ENCODE measurements at regions not wholly inside any gene's neighbourhood (a gene's known extent, or its start where the extent isn't known, plus 50 kb on each side); places are given as distances from the start of the nearest gene placed in this dataset.

DNA sequence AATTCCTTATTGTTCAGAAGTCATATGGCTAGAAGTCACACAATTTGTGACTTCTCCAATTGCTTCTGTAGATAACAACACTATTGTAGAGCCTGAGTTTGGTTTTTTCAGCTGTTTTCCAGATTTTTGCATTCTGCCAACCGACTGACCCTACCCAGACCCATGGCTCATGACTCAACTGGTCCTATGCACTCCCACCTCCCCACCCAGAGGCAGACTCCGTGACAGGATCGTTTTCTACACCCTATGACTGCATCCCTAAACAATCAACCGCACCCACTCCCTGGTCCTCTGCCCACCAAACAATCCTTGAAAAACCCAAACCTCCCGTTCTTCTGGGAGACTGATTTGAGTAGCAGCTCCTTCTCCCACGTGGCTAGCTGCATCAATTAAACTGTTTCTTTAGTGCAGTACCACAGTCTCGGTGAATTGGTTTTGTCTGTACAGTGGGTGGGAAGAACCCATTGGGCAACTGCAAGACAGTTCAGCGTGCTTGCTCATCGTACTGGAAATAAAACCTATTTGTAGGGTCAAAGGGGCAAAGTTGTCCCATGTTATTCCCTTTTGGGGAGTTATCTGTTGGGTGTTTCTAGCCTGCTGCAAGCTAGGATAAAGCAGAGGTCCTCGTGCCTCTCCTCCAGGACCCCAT is 150.3 kb upstream of the FAM20C start:
- CTCF ChIA-PET: no interaction called here
- H3K36me3 ChIP-seq (ENCODE audit: control insufficient read depth, insufficient read depth, low read length): no peaks in the 10 kb centered on the region
- POLR2A ChIA-PET: no interaction called here
- DNase-seq (ENCODE audit: low read depth): no peak
- no peak overlapping the region for H3K4me3 ChIP-seq (ENCODE audit: low read depth, low read length)
- peaks cover 15% of the 10 kb centered on the region for H3K27me3 ChIP-seq (ENCODE audit: control insufficient read depth, insufficient read depth, low read length)
- no peak for TF ChIP-seq CTCF (IDR thresholded peaks at IDR 0.05; ENCODE audit: insufficient read depth, low read depth, low read length)

DNA sequence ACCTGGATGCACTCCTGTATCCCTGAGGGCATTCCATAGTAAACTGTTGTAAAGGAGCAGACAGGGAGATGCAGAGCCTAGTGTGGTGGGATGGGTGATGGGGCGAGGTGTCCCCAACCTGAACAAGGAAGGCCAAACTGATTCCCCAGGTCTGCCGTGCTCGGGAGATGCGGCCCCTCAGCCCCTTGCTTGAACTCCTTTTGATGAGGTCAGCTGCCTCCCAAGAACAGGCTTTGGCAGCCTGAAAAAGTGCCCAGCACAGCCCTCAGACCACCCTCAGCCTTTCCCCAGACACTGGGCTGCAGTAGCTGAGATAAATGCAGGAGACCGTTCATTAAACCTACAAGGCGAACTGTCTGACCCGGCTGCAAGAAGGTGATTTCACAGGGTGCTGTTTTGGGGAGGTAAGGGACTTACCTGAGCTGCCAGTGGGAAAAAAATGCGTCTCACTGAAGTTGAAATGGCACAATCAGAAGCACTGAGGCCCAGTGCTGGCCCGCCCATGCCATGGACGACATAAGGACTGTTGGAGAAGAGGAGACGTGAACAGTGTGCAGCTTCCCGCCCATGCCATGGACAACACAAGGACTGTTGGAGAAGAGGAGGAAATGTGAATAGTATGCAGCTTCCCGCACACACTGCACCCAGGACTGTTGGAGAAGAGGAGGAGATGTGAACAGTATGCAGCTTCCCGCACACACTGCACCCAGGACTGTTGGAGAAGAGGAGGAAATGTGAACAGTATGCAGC is 148.4 kb upstream of the FAM20C start:
- H3K27me3 ChIP-seq (ENCODE audit: control insufficient read depth, insufficient read depth, low read length): peaks cover 15% of the 10 kb centered on the region
- no peaks in the 10 kb centered on the region for H3K36me3 ChIP-seq (ENCODE audit: control insufficient read depth, insufficient read depth, low read length)
- POLR2A ChIA-PET: no interaction called here
- TF ChIP-seq CTCF (IDR thresholded peaks at IDR 0.05; ENCODE audit: insufficient read depth, low read depth, low read length): no peak
- H3K4me3 ChIP-seq (ENCODE audit: low read depth, low read length): no peak overlapping the region
- CTCF ChIA-PET: interaction anchor here (1.2 kb wide), 1 partner anchor 12 kb away, joined by 5 read pairs; no protein-coding TSS in a partner anchor
- no peak for DNase-seq (ENCODE audit: low read depth)

GRCh38 chr7:44541-44896 is 147.9 kb upstream of the FAM20C start:
- TF ChIP-seq CTCF (IDR thresholded peaks at IDR 0.05; ENCODE audit: insufficient read depth, low read depth, low read length): no peak
- Histone ChIP-seq H3K27me3 (ENCODE audit: control insufficient read depth, insufficient read depth, low read length) (peaks cover 15% of the 10 kb centered on the region), H3K36me3 (ENCODE audit: control insufficient read depth, insufficient read depth, low read length) (no peaks in the 10 kb centered on the region), H3K4me3 (ENCODE audit: low read depth, low read length) (no peak overlapping the region)
- no peak for DNase-seq (ENCODE audit: low read depth)
- POLR2A ChIA-PET: no interaction called here
- CTCF ChIA-PET: interaction anchor here (1.2 kb wide), 1 partner anchor 11 kb away, joined by 5 read pairs; no protein-coding TSS in a partner anchor

DNA sequence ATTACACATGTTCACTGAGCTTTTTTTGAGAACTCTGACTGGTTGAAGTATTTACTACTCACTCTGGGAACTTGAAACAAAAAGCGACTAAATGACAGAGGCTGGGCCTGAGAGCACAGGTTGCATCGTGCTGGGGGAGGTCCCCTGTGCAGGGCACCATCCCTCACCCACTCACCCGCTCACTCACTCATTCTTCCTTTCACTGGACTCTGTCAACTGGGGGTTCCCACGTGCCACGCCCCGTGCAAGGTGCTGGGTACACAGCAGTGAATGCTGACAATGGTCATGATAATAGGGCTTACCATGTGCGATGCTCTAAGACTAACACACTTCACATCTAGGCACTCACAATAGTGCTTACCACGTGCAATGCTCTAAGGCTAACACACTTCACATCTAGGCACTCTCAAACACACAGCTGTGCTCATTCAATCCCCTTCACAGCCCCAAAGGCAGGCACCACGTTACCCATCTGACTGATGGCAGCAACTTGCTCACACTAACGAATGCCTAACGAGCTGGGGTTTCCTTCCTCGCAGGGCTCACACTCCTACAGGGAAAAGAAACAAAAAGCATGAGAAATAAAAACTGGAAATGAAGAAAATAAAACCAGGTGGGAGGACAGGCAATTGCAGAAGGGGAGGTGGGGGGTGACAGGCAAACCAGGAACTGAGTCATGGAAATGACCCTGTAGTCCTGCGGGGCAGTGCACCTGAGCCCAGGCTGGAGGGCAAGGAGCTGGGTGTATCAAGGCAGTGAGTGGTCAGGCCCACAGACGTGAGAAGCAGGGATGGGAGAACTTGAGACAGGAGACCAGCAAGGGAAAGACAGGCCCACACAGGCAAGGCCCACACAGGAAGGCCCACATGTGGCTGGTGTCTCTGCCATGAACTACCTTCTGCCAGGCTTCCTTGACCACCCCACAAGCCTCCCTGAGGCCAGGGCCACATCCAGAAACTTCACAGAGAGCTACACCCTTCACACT is 147.0 kb upstream of the FAM20C start:
- no peaks in the 10 kb centered on the region for H3K36me3 ChIP-seq (ENCODE audit: control insufficient read depth, insufficient read depth, low read length)
- ChIA-PET POLR2A (no interaction called here), CTCF (interaction anchor here (1.2 kb wide), 1 partner anchor 148 kb away, joined by 3 read pairs; no protein-coding TSS in a partner anchor)
- H3K27me3 ChIP-seq (ENCODE audit: control insufficient read depth, insufficient read depth, low read length): peaks cover 18% of the 10 kb centered on the region
- no peak overlapping the region for H3K4me3 ChIP-seq (ENCODE audit: low read depth, low read length)
- no peak for DNase-seq (ENCODE audit: low read depth)
- TF ChIP-seq CTCF (IDR thresholded peaks at IDR 0.05; ENCODE audit: insufficient read depth, low read depth, low read length): no peak
